Smooth muscle cell (in vitro differentiated cells): ENCODE measurements at regions not wholly inside any gene's neighbourhood (a gene's known extent, or its start where the extent isn't known, plus 50 kb on each side); places are given as distances from the start of the nearest gene placed in this dataset.

Source experiments
- DNase-seq: peaks from one replicate; lab custom pipeline; 2025; ENCODE audit not compliant: unreplicated experiment; lab: John Stamatoyannopoulos, UW
- H2AFZ ChIP-seq: fragments of 200-600 bp; sonication (generic); 2 replicates; pipeline ENCODE4 v1.6.0; 2016; ENCODE audit warnings: antibody characterized with exemption, low read depth, mild to moderate bottlenecking
- H3F3A ChIP-seq: fragments of 200-600 bp; sonication (generic); 2 replicates; pipeline ENCODE4 v1.6.0; 2017; ENCODE audit warnings: antibody characterized with exemption, low read depth
- H3K27ac ChIP-seq: fragments of 200-600 bp; sonication (generic); 2 replicates; pipeline ENCODE4 v1.5.1; 2016; ENCODE audit warnings: low read depth, mild to moderate bottlenecking
- H3K27me3 ChIP-seq: fragments of 200-600 bp; sonication (generic); 2 replicates; pipeline ENCODE4 v1.6.1; 2016; ENCODE audit warnings: low read depth, mild to moderate bottlenecking
- H3K36me3 ChIP-seq: fragments of 200-600 bp; sonication (generic); 2 replicates; pipeline ENCODE4 v1.5.1; 2016; ENCODE audit warnings: low read depth
- H3K4me1 ChIP-seq: fragments of 200-600 bp; sonication (generic); 2 replicates; pipeline ENCODE4 v1.5.1; 2016; ENCODE audit warnings: low read depth
- H3K4me2 ChIP-seq: fragments of 200-600 bp; sonication (generic); 2 replicates; pipeline ENCODE4 v1.6.0; 2016; ENCODE audit warnings: mild to moderate bottlenecking
- H3K4me3 ChIP-seq: fragments of 200-600 bp; sonication (generic); 2 replicates; pipeline ENCODE4 v1.5.1; 2016; ENCODE audit warnings: mild to moderate bottlenecking
- H3K79me2 ChIP-seq: fragments of 200-600 bp; sonication (generic); 2 replicates; pipeline ENCODE4 v1.6.0; 2016; ENCODE audit warnings: low read depth, mild to moderate bottlenecking
- H3K9ac ChIP-seq: fragments of 200-600 bp; sonication (generic); 2 replicates; pipeline ENCODE4 v1.6.0; 2016; ENCODE audit warnings: low read depth
- H3K9me3 ChIP-seq: fragments of 200-600 bp; sonication (generic); replicated peaks from 2 replicates; pipeline ENCODE4 v1.5.1; 2016; ENCODE audit warnings: low read depth
- H4K20me1 ChIP-seq: fragments of 200-600 bp; sonication (generic); 2 replicates; pipeline ENCODE4 v1.6.0; 2016; ENCODE audit warnings: low read depth
- whole genome bisulfite sequencing: methylation state at CpG from one replicate; pipeline ENCODE4 v1.1.7; 2016; ENCODE audit warnings: low lambda C conversion rate; 5-methylcytosine and 5-hydroxymethylcytosine counted together
- TF ChIP-seq, protein P1 (sequence below): fragments of 200-600 bp; sonication (generic); IDR thresholded peaks from 2 replicates; pipeline ENCODE4 v1.5.1; 2017; ENCODE audit warnings: borderline replicate concordance, mild to moderate bottlenecking, antibody characterized with exemption; ENCODE audit not compliant: insufficient read depth, poor library complexity, severe bottlenecking

DNA sequence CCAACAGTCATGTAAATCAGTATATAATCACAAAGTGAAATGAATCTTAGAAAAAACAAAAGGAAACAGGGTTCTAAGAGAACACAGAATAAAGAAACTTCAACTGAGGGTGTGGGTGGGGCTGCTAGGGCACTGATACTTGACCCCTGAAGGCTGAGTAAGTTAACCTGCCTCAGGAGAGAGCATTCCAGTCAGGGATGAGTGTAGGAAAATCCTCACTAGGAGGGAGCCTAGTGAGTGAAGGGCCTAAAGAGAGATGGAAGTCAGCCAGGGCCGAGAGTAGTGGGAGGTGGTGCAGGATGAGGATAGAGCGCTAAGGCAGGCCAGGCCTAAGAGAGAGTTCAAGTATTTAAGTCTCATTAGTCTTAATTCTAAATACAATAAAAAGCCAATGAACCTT, 342.6 kb downstream of the SATB2 start:
- TF ChIP-seq, protein P1, sequence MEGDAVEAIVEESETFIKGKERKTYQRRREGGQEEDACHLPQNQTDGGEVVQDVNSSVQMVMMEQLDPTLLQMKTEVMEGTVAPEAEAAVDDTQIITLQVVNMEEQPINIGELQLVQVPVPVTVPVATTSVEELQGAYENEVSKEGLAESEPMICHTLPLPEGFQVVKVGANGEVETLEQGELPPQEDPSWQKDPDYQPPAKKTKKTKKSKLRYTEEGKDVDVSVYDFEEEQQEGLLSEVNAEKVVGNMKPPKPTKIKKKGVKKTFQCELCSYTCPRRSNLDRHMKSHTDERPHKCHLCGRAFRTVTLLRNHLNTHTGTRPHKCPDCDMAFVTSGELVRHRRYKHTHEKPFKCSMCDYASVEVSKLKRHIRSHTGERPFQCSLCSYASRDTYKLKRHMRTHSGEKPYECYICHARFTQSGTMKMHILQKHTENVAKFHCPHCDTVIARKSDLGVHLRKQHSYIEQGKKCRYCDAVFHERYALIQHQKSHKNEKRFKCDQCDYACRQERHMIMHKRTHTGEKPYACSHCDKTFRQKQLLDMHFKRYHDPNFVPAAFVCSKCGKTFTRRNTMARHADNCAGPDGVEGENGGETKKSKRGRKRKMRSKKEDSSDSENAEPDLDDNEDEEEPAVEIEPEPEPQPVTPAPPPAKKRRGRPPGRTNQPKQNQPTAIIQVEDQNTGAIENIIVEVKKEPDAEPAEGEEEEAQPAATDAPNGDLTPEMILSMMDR: no peak
- Histone ChIP-seq H2AFZ (no peak overlapping the region), H3K4me2 (no peak overlapping the region), H4K20me1 (no peaks in the 10 kb centered on the region), H3K79me2 (no peaks in the 10 kb centered on the region), H3K4me1 (no peaks in the 10 kb centered on the region), H3K9ac (no peak overlapping the region), H3K9me3 (no peaks in the 10 kb centered on the region), H3K4me3 (no peak overlapping the region), H3K27me3 (no peaks in the 10 kb centered on the region), H3K27ac (no peak overlapping the region), H3K36me3 (no peaks in the 10 kb centered on the region), H3F3A (no peaks in the 10 kb centered on the region)
- WGBS: 97% methylated on average over 2 of the region's 2 CpGs
- no peak for DNase-seq

DNA sequence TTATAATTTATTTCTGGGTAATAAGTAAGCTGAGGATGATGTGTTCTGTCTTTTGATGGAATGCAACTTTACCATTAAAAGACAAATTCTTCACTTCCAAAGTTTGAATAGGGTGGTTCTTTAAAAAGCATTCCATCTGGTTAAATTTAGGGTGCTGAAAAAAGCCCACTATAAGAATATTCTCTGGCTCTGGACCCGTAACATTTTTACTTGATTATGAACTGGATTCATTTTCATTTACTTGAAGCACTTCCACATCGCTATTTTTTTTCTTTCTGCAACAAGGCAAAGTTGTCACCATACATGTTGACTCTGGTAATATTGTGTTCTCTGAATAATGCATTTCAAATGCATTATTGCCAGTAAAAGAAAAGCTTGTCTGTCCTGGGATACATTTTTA, 344.6 kb downstream of the SATB2 start:
- Histone ChIP-seq H4K20me1 (no peaks in the 10 kb centered on the region), H3K27ac (no peak overlapping the region), H3K4me2 (no peak overlapping the region), H2AFZ (no peak overlapping the region), H3K27me3 (no peaks in the 10 kb centered on the region), H3K9me3 (no peaks in the 10 kb centered on the region), H3K9ac (no peak overlapping the region), H3K4me1 (no peaks in the 10 kb centered on the region), H3K36me3 (no peaks in the 10 kb centered on the region), H3K79me2 (no peaks in the 10 kb centered on the region), H3K4me3 (no peak overlapping the region), H3F3A (no peaks in the 10 kb centered on the region)
- DNase-seq: no peak
- TF ChIP-seq, protein P1: no peak
- WGBS: 94% methylated on average over 2 of the region's 2 CpGs

DNA sequence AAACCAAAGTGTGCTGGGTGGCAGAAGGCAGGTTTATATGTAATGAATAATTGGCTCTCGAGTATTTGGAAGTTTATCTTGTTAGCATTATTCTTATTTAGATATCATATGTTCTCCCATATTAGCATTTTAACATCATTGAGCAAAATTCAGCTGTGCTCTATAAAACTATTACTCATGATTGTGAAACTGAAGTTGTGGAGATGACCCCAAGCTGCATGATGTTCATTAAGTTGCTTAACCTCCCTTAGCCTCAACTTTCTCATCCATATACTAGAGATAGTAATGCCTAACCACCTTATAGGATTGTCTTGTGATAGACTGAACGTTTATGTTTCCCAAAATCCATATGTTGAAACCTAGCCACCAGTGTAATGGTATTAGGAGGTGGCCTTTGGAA, 346.3 kb downstream of the SATB2 start:
- no peak overlapping the region for H3K27ac ChIP-seq
- H2AFZ ChIP-seq: no peak overlapping the region
- H3K4me3 ChIP-seq: no peak overlapping the region
- H3K4me2 ChIP-seq: no peak overlapping the region
- H4K20me1 ChIP-seq: no peaks in the 10 kb centered on the region
- no peaks in the 10 kb centered on the region for H3K9me3 ChIP-seq
- H3K9ac ChIP-seq: no peak overlapping the region
- H3K79me2 ChIP-seq: no peaks in the 10 kb centered on the region
- H3K36me3 ChIP-seq: no peaks in the 10 kb centered on the region
- no peaks in the 10 kb centered on the region for H3F3A ChIP-seq
- H3K27me3 ChIP-seq: no peaks in the 10 kb centered on the region
- no peaks in the 10 kb centered on the region for H3K4me1 ChIP-seq
- TF ChIP-seq, protein P1: no peak
- DNase-seq: no peak
- WGBS: 82% methylated on average over 2 of the region's 2 CpGs

DNA sequence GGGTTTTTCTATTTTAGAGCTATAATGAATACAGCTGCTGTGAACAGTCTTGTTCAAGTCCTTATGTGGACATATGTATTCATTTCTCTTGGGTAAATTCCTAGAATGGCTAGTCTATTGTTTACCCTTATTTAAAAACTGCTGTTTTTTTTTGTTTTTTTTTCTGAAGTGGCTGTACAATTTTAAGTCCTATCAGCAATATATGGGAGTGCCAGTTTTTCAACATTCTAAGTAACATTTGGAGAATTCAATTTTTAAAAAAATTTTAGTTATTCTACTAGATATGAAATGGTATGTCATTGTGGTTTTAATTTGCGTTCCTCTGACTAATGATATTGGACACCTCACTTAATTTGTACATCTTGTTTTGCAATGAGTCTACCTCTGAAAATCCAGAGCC, 349.7 kb downstream of the SATB2 start:
- Histone ChIP-seq H3K4me1 (no peaks in the 10 kb centered on the region), H3K79me2 (no peaks in the 10 kb centered on the region), H3K4me2 (no peak overlapping the region), H4K20me1 (no peaks in the 10 kb centered on the region), H3K27ac (no peak overlapping the region), H3K36me3 (no peaks in the 10 kb centered on the region), H3K9ac (no peak overlapping the region), H3K27me3 (no peaks in the 10 kb centered on the region), H3K4me3 (no peak overlapping the region), H3F3A (no peaks in the 10 kb centered on the region), H2AFZ (no peak overlapping the region), H3K9me3 (no peaks in the 10 kb centered on the region)
- 95% methylated on average over 1 of the region's 1 CpG for WGBS
- TF ChIP-seq, protein P1: no peak
- no peak for DNase-seq
